BJ (cell line): ENCODE measurements at regions not wholly inside any gene's neighbourhood (a gene's known extent, or its start where the extent isn't known, plus 50 kb on each side); places are given as distances from the start of the nearest gene placed in this dataset.

Experiments
- CTCF ChIA-PET: fragments of 350-600 bp; formaldehyde crosslinking; extraction: SDS; loops from one replicate; lab custom pipeline; 2021; ENCODE audit warnings: antibody characterized with exemption, inconsistent platforms; lab: Yijun Ruan, JAX
- POLR2A ChIA-PET: fragments of 300-600 bp; sonication (Branson Sonifier 250); formaldehyde crosslinking; extraction: SDS; loops from one replicate; lab custom pipeline; 2021; ENCODE audit warnings: antibody characterized with exemption; lab: Charles Lee
- DNase-seq: peaks from one replicate; pipeline ENCODE4 v3.0.0-alpha.2; 2011; ENCODE audit warnings: low read depth
- H3K27me3 ChIP-seq: 2 replicates; pipeline ENCODE4 v1.6.0; 2011; ENCODE audit warnings: low read length; ENCODE audit not compliant: control insufficient read depth, insufficient read depth
- H3K36me3 ChIP-seq: 2 replicates; pipeline ENCODE4 v1.5.1; 2011; ENCODE audit warnings: low read length; ENCODE audit not compliant: control insufficient read depth, insufficient read depth
- H3K4me3 ChIP-seq: 2 replicates; pipeline ENCODE4 v1.5.1; 2011; ENCODE audit warnings: low read depth, mild to moderate bottlenecking, control low read depth, low read length
- TF ChIP-seq, protein P1 (sequence below): IDR thresholded peaks from 2 replicates; pipeline ENCODE4 v1.5.1; 2011; ENCODE audit warnings: low read depth, mild to moderate bottlenecking, control low read depth, inconsistent platforms, low read length, moderate library complexity; ENCODE audit not compliant: insufficient read depth

DNA sequence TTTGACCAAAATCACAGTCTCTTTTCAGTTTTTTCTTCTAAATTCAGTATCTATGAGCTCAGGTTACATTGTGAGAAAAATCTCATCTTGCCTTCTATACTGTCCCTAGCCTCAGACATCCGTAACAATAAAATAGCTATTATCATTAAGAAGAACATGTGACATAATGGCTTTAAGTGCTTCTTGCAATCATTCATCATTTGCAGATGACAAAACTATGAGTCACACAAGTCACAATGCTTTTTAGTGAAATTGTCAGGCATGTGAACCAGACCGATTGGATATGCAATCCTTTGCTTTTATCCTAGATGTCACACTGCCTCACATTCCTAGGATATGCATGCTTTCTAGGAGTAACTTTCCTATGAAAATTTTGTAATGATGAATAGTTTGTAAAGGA, 313.1 kb downstream of the SLC6A15 start:
- no peak overlapping the region for H3K4me3 ChIP-seq

DNA sequence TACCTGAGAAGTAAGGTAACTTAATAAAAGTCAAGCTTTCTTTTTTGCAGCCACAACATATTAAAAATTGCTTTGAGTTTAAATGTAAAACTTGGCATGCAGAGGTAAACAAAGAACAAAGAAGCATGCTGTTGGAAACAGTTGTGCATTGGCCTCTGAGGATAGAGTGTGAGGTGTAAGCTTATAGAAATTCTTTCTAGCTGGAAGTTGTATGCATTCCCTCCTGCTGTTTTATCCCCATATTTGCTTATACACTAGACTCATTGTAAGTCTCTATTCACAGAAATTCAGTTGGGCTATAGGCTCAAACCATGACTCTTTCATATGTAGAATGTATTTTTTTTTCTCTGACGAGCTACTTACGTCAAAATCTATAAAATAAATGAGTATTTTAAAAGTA, 316.3 kb downstream of the SLC6A15 start:
- TF ChIP-seq, protein P1, sequence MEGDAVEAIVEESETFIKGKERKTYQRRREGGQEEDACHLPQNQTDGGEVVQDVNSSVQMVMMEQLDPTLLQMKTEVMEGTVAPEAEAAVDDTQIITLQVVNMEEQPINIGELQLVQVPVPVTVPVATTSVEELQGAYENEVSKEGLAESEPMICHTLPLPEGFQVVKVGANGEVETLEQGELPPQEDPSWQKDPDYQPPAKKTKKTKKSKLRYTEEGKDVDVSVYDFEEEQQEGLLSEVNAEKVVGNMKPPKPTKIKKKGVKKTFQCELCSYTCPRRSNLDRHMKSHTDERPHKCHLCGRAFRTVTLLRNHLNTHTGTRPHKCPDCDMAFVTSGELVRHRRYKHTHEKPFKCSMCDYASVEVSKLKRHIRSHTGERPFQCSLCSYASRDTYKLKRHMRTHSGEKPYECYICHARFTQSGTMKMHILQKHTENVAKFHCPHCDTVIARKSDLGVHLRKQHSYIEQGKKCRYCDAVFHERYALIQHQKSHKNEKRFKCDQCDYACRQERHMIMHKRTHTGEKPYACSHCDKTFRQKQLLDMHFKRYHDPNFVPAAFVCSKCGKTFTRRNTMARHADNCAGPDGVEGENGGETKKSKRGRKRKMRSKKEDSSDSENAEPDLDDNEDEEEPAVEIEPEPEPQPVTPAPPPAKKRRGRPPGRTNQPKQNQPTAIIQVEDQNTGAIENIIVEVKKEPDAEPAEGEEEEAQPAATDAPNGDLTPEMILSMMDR: no peak
- Histone ChIP-seq H3K36me3 (no peaks in the 10 kb centered on the region), H3K4me3 (no peak overlapping the region), H3K27me3 (no peaks in the 10 kb centered on the region)
- POLR2A ChIA-PET: no interaction called here
- CTCF ChIA-PET: no interaction called here
- DNase-seq: no peak

More for the DNA sequence above, 313.1 kb downstream of the SLC6A15 start:
- TF ChIP-seq, protein P1: no peak
- Histone ChIP-seq H3K27me3 (no peaks in the 10 kb centered on the region), H3K36me3 (no peaks in the 10 kb centered on the region)
- CTCF ChIA-PET: interaction anchor here (0.6 to 1.1 kb wide), 2 partner anchors 31 to 1551 kb away, joined by 3 read pairs; no protein-coding TSS in a partner anchor
- POLR2A ChIA-PET: no interaction called here
- DNase-seq: peak; percentile 64

DNA sequence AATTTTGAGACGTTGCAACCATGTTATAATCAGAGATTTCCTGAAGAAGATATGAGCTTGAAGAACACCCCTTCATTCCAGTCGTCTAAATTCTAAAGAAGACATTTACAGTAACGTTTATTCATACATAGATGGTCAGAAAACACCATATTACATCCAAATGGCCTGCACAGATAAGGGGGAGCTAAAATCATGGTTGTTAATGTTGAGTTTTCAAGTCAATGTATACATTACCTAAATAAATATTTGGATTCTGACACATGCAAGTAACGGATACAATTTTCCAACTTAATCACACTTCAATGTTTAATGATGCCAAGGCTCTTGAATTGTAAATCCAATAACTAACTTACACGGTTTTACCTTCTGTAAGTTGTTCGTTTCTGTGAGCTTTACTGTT, 318.4 kb downstream of the SLC6A15 start:
- CTCF ChIA-PET: no interaction called here

DNA sequence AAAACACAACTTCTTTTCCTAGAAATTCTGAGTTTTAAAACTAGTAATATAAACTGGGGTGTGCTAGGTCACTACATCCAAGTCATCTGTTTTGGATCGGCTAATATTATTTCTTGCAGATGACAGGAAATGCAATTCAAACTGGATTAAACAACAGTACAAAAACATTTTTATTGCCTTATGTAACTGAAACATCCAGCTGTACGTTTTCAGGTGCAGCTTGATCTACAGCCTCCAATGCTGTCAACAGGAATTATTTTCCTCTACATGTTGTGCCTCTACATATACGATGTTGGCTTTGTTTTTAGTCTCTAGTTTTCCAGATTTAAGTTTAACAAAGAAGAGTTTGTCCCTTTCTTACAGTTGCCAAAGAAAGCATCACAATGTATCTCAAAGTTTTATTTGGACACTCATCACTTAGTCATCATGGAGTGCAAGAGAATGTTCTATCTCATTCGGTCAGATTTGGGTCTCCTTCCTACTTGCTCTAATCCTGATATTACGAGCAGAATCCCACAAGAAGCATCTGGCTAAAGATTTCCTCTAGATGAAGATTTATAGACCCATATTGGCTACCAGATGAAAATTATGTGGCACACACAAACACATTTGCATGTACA, 326.7 kb downstream of the SLC6A15 start:
- DNase-seq: peak; percentile 47
- TF ChIP-seq, protein P1: no peak
- no peak overlapping the region for H3K4me3 ChIP-seq
- H3K27me3 ChIP-seq: no peaks in the 10 kb centered on the region
- H3K36me3 ChIP-seq: no peaks in the 10 kb centered on the region
- POLR2A ChIA-PET: no interaction called here
- CTCF ChIA-PET: interaction anchor here (0.6 to 0.8 kb wide), 2 partner anchors 41 to 65 kb away, joined by 3 to 4 read pairs; no protein-coding TSS in a partner anchor

More for the DNA sequence above, 318.4 kb downstream of the SLC6A15 start:
- Histone ChIP-seq H3K36me3 (no peaks in the 10 kb centered on the region), H3K4me3 (no peak overlapping the region), H3K27me3 (no peaks in the 10 kb centered on the region)
- TF ChIP-seq, protein P1: no peak
- DNase-seq: no peak
- POLR2A ChIA-PET: no interaction called here

DNA sequence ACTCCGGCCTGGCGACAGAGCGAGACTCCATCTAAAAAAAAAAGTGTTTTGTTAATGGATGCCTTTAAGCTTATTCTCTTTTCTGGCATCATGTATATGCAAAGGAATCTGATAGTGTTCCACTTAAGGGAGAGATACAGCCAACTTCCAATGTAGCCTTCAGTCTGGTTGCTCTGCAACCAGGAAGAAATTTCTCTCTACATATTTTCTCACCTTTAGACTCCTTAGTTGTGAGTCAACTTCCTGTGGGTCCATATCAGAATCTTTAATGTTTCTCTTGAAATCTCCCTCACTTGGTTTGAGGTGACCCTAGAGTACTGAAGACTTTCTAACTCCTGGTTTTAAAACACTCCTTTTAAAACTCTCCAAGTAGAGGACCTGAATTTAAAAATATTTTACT, 340.4 kb downstream of the SLC6A15 start:
- TF ChIP-seq, protein P1: no peak
- Histone ChIP-seq H3K4me3 (no peak overlapping the region), H3K27me3 (no peaks in the 10 kb centered on the region), H3K36me3 (no peaks in the 10 kb centered on the region)
- POLR2A ChIA-PET: no interaction called here
- no peak for DNase-seq
- CTCF ChIA-PET: no interaction called here
